ENCODE measurements at regions not wholly inside any gene's neighbourhood (a gene's known extent, or its start where the extent isn't known, plus 50 kb on each side); places are given as distances from the start of the nearest gene placed in this dataset.

DNA sequence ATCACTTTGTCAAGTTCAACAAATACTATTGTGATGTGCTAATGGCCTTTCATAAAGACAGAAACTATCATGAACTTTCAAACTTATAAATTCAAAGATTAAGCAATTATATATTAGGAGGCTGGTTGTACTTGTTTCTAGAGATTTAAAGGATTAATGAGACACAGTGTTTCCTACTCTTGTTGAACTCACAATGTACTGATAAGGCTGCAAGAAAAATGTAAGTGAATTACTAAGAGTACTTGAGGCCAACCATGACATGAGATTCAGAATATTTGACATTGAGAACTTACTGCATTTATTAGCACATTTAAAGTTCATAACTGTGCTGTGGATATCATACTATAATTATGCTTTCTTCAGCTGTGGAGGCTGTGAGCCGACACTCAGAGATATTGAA is 1210.5 kb upstream of the SORCS1 start:
- H3K4me2 ChIP-seq (ENCODE audit: low read depth, low read length) = no peak overlapping the region
- H3K23ac ChIP-seq (ENCODE audit: low read depth, low read length) = no peak overlapping the region
- no peaks in the 10 kb centered on the region for H4K20me1 ChIP-seq (ENCODE audit: insufficient read depth, low read length)
- H3K14ac ChIP-seq (replicated peaks; ENCODE audit: low read depth, low read length) = no peak overlapping the region
- ATAC-seq (ENCODE audit: low read depth) (no peak), DNase-seq (no peak)
- no peak overlapping the region for H2BK15ac ChIP-seq (ENCODE audit: low read depth, low read length)
- in situ Hi-C loops (cut with MboI; ENCODE audit: low sequenced_read_pairs) = no loop called here
- H3K18ac ChIP-seq (ENCODE audit: low read depth, low read length) = no peak overlapping the region
- H4K5ac ChIP-seq (ENCODE audit: low read depth, low read length) = no peak overlapping the region
- no peak overlapping the region for H2AK5ac ChIP-seq (ENCODE audit: low read depth, low read length)
- H3K79me1 ChIP-seq (ENCODE audit: low read depth in 1 of 2, low read length in 2 of 2) = no peaks in the 10 kb centered on the region
- TF ChIP-seq CEBPB (IDR thresholded peaks at IDR 0.05; ENCODE audit: low read depth, low read length) (no peak), RCOR1 (IDR thresholded peaks at IDR 0.05; ENCODE audit: insufficient replicate concordance, low read length) (no peak), SMC3 (IDR thresholded peaks at IDR 0.05; ENCODE audit: low read depth, low read length) (no peak), NFE2L2 (IDR thresholded peaks at IDR 0.05; ENCODE audit: low read depth, low read length) (no peak)
- no peaks in the 10 kb centered on the region for H3K4me1 ChIP-seq (ENCODE audit: control insufficient read depth, insufficient read depth, low read length)
- H3K4ac ChIP-seq (ENCODE audit: low read depth, low read length) = no peak overlapping the region
- H4K8ac ChIP-seq (ENCODE audit: low read depth in 2 of 2, low read length in 2 of 2) = no peak overlapping the region
- no peak overlapping the region for H3K27ac ChIP-seq (ENCODE audit: insufficient read depth, low read length)
- no peak overlapping the region for H2AFZ ChIP-seq (replicated peaks; ENCODE audit: low read length, poor library complexity)
- no CpG with 5 or more reads among the region's 1 CpG for WGBS, 2 experiments (ENCODE audit: extremely low coverage in 2 of 2, insufficient read length in 1 of 2)
- H3K36me3 ChIP-seq (ENCODE audit: control insufficient read depth, insufficient read depth, low read length) = no peaks in the 10 kb centered on the region
- intact Hi-C loops (cut with micrococcal nuclease) = no loop called here
- H2BK20ac ChIP-seq (ENCODE audit: low read depth, low read length) = no peak overlapping the region
- dilution Hi-C loops (cut with HindIII; ENCODE audit: low sequenced_read_pairs, unreplicated experiment) = no loop called here
- H3K9me1 ChIP-seq (ENCODE audit: insufficient read depth, low read length) = no peaks in the 10 kb centered on the region
- H2AK9ac ChIP-seq (replicated peaks; ENCODE audit: low read depth, low read length, poor library complexity) = no peak overlapping the region
- BruUV-seq (replicated peaks) = no TSS peak
- no peaks in the 10 kb centered on the region for H3K9me3 ChIP-seq (ENCODE audit: control insufficient read depth, insufficient read depth, low read length)
- no peak overlapping the region for H3K9ac ChIP-seq (ENCODE audit: low read depth, low read length)
- H2BK5ac ChIP-seq (ENCODE audit: low read depth, low read length, poor library complexity, severe bottlenecking) = no peak overlapping the region
- no peak overlapping the region for H3K56ac ChIP-seq (ENCODE audit: extremely low read depth, insufficient read depth, low read length)
- POLR2A ChIA-PET (ENCODE audit: unreplicated experiment) = no interaction called here
- H3K4me3 ChIP-seq (ENCODE audit: insufficient read depth, low read depth, low read length) = no peak overlapping the region
- no peaks in the 10 kb centered on the region for H3K27me3 ChIP-seq (ENCODE audit: control insufficient read depth, insufficient read depth, low read length)
- H4K91ac ChIP-seq (ENCODE audit: insufficient read depth, low read depth, low read length) = no peak overlapping the region
- H2BK120ac ChIP-seq (ENCODE audit: low read depth, low read length) = no peak overlapping the region
- CTCF ChIA-PET = no interaction called here

Data from IMR-90 (cell line).